GM23338 (cell line): ENCODE measurements at regions not wholly inside any gene's neighbourhood (a gene's known extent, or its start where the extent isn't known, plus 50 kb on each side); places are given as distances from the start of the nearest gene placed in this dataset.
A peak's percentile ranks its signal among the peaks of the same experiment; 100 is the strongest.

Source experiments
- ATAC-seq: fragments of 200-7000 bp; cut with Tn5 transposase; 3 replicates; pipeline ENCODE4 v1.9.1; 2020
- DNase-seq: peaks from one replicate; pipeline ENCODE4 v3.0.0-alpha.2; 2015; ENCODE audit warnings: low spot score
- H2AFZ ChIP-seq: fragments of 200-600 bp; sonication (generic); 2 replicates; pipeline ENCODE4 v1.8.0; 2016; ENCODE audit warnings: antibody characterized with exemption, mild to moderate bottlenecking, moderate library complexity
- H3F3A ChIP-seq: fragments of 200-600 bp; sonication (generic); replicated peaks from 2 replicates; pipeline ENCODE4 v1.8.0; 2017; ENCODE audit warnings: antibody characterized with exemption, mixed run types, low read depth
- H3K27ac ChIP-seq: fragments of 200-600 bp; sonication (generic); 2 replicates; pipeline ENCODE4 v1.6.1; 2016; ENCODE audit warnings: low read depth
- H3K27me3 ChIP-seq: fragments of 200-600 bp; sonication (generic); 2 replicates; pipeline ENCODE4 v1.8.0; 2016; ENCODE audit warnings: mild to moderate bottlenecking, mixed run types, moderate library complexity; ENCODE audit not compliant: insufficient read depth
- H3K36me3 ChIP-seq: fragments of 200-600 bp; sonication (generic); 2 replicates; pipeline ENCODE4 v1.8.0; 2016; ENCODE audit warnings: mild to moderate bottlenecking; ENCODE audit not compliant: insufficient read depth
- H3K4me1 ChIP-seq: fragments of 200-600 bp; sonication (generic); 2 replicates; pipeline ENCODE4 v1.8.0; 2016; ENCODE audit warnings: mild to moderate bottlenecking, moderate library complexity; ENCODE audit not compliant: insufficient read depth
- H3K4me2 ChIP-seq: fragments of 200-600 bp; sonication (generic); 2 replicates; pipeline ENCODE4 v1.7.1; 2017; ENCODE audit warnings: mixed run types
- H3K4me3 ChIP-seq: fragments of 200-600 bp; sonication (generic); 2 replicates; pipeline ENCODE4 v1.6.1; 2016; ENCODE audit warnings: mixed run types
- H3K79me2 ChIP-seq: fragments of 200-600 bp; sonication (generic); replicated peaks from 2 replicates; pipeline ENCODE4 v1.8.0; 2017; ENCODE audit warnings: mild to moderate bottlenecking; ENCODE audit not compliant: insufficient read depth
- H3K9me2 ChIP-seq: fragments of 200-600 bp; sonication (generic); 2 replicates; pipeline ENCODE4 v1.8.0; 2017; ENCODE audit not compliant: insufficient read depth
- H4K20me1 ChIP-seq: fragments of 200-600 bp; sonication (generic); replicated peaks from 2 replicates; pipeline ENCODE4 v1.8.0; 2017; ENCODE audit warnings: mild to moderate bottlenecking; ENCODE audit not compliant: insufficient read depth
- H3K27ac Mint-ChIP-seq: 2 replicates; pipeline ENCODE4 v1.8.0; 2020; ENCODE audit warnings: inconsistent platforms, mild to moderate bottlenecking, moderate library complexity, mixed read lengths
- H3K27me3 Mint-ChIP-seq: 3 replicates; pipeline ENCODE4 v1.8.0; 2022; ENCODE audit warnings: low read depth, mild to moderate bottlenecking, moderate library complexity, mixed read lengths, inconsistent platforms; ENCODE audit not compliant: insufficient read depth, poor library complexity
- H3K36me3 Mint-ChIP-seq: 3 replicates; pipeline ENCODE4 v1.8.0; 2021; ENCODE audit warnings: low read depth, mild to moderate bottlenecking, inconsistent platforms, moderate library complexity, mixed read lengths
- H3K4me1 Mint-ChIP-seq: 3 replicates; pipeline ENCODE4 v1.8.0; 2020; ENCODE audit warnings: mild to moderate bottlenecking, inconsistent platforms, mixed read lengths
- H3K4me3 Mint-ChIP-seq: 3 replicates; pipeline ENCODE4 v1.8.0; 2021; ENCODE audit warnings: moderate library complexity, mild to moderate bottlenecking, inconsistent platforms, mixed read lengths
- H3K9me3 Mint-ChIP-seq: 3 replicates; pipeline ENCODE4 v1.8.0; 2020; ENCODE audit warnings: moderate library complexity, mild to moderate bottlenecking, inconsistent platforms, mixed read lengths
- CREB1 ChIP-seq: fragments of 250-450 bp; sonication (Bioruptor Pico); IDR thresholded peaks from 2 replicates; pipeline ENCODE4 v1.5.0; 2020; ENCODE audit warnings: low read depth, mild to moderate bottlenecking, moderate library complexity
- CTCF ChIP-seq, 2 experiments: fragments of 200-600 bp in 1 of 2; sonication (generic) in 1 of 2; conservative IDR thresholded peaks; 2 replicates each; pipeline versions ENCODE4 v1.5.1 to v1.6.1; 2016 to 2017; ENCODE audit warnings: antibody characterized with exemption in 2 of 2, low read depth in 2 of 2, mild to moderate bottlenecking in 2 of 2, moderate library complexity in 1 of 2
- ETS1 ChIP-seq: IDR thresholded peaks from 2 replicates; pipeline ENCODE4 v1.6.1; 2016; ENCODE audit warnings: antibody characterized with exemption
- EZH2 ChIP-seq: fragments of 200-600 bp; sonication (generic); IDR thresholded peaks from one replicate; pipeline ENCODE4 v1.8.0; 2017; ENCODE audit warnings: antibody characterized with exemption, mild to moderate bottlenecking, low read depth; ENCODE audit not compliant: unreplicated experiment
- EZH2phosphoT487 ChIP-seq: fragments of 200-600 bp; sonication (generic); IDR thresholded peaks from one replicate; pipeline ENCODE4 v1.8.1; 2018; ENCODE audit warnings: antibody characterized with exemption; ENCODE audit not compliant: unreplicated experiment
- JUNB ChIP-seq: IDR thresholded peaks from one replicate; pipeline ENCODE4 v1.6.1; 2016; ENCODE audit warnings: antibody characterized with exemption; ENCODE audit not compliant: unreplicated experiment
- NANOG ChIP-seq: IDR thresholded peaks from 2 replicates; pipeline ENCODE4 v1.6.1; 2016; ENCODE audit warnings: antibody characterized with exemption, borderline replicate concordance
- POLR2AphosphoS5 ChIP-seq: IDR thresholded peaks from 2 replicates; pipeline ENCODE4 v1.6.1; 2016; ENCODE audit warnings: antibody characterized with exemption, low read depth
- REST ChIP-seq: IDR thresholded peaks from one replicate; pipeline ENCODE4 v1.6.1; 2018; ENCODE audit warnings: antibody characterized with exemption; ENCODE audit not compliant: unreplicated experiment
- STAT1 ChIP-seq: IDR thresholded peaks from one replicate; pipeline ENCODE4 v1.6.1; 2016; ENCODE audit warnings: antibody characterized with exemption; ENCODE audit not compliant: unreplicated experiment
- ZNF114 ChIP-seq: fragments of 250-450 bp; sonication (Bioruptor Pico); IDR thresholded peaks from 2 replicates; pipeline ENCODE4 v1.5.0; 2020; ENCODE audit warnings: mild to moderate bottlenecking, moderate library complexity
- ZNF331 ChIP-seq: fragments of 250-450 bp; sonication (Bioruptor Pico); IDR thresholded peaks from 2 replicates; pipeline ENCODE4 v1.5.0; 2020; ENCODE audit warnings: low read depth, mild to moderate bottlenecking, moderate library complexity
- ZNF462 ChIP-seq: fragments of 250-450 bp; sonication (Bioruptor Pico); IDR thresholded peaks from 2 replicates; pipeline ENCODE4 v1.5.0; 2020; ENCODE audit warnings: mild to moderate bottlenecking, moderate library complexity

GRCh38 chr2:172296267-172297046 lies 130.9 kb upstream of the ITGA6 start:
- peaks cover 32% of the 10 kb centered on the region for H3K4me1 Mint-ChIP-seq
- peaks cover 3% of the 10 kb centered on the region; the same call in 1 of the 3 replicates for H3K36me3 Mint-ChIP-seq
- no peak overlapping the region for H2AFZ ChIP-seq

More at GRCh38 chr2:172296267-172297046, 130.9 kb upstream of the ITGA6 start:
- Histone ChIP-seq H3F3A (no peaks in the 10 kb centered on the region), H3K79me2 (no peaks in the 10 kb centered on the region), H3K36me3 (no peaks in the 10 kb centered on the region), H3K27ac (no peak overlapping the region), H3K4me3 (peak overlapping the region; percentile 26; the same call in 1 of the 2 replicates), H3K27me3 (peaks cover 38% of the 10 kb centered on the region; the same call in 1 of the 2 replicates), H3K4me1 (peaks cover 34% of the 10 kb centered on the region), H3K9me2 (0 out of 2 replicates have a peak, but pooled peaks cover 5% of the 10 kb centered on the region), H4K20me1 (no peaks in the 10 kb centered on the region), H3K4me2 (peak overlapping the region; percentile 67)
- no peak for TF ChIP-seq REST
- TF ChIP-seq CTCF (conservative IDR thresholded peaks at IDR 0.05; ENCODE audit: low read depth in 2 of 2) = no peak
- TF ChIP-seq ETS1 = no peak
- no peak for TF ChIP-seq ZNF331
- TF ChIP-seq NANOG = no peak
- TF ChIP-seq POLR2AphosphoS5 = no peak; the same call in 1 of the 2 replicates
- no peak for TF ChIP-seq JUNB
- no peak for TF ChIP-seq ZNF114
- TF ChIP-seq EZH2phosphoT487 = no peak
- no peak for TF ChIP-seq STAT1
- TF ChIP-seq ZNF462 (CRISPR knock-in tag) = no peak
- TF ChIP-seq CREB1 (CRISPR knock-in tag) = no peak
- no peak for TF ChIP-seq EZH2
- Mint-ChIP-seq H3K27ac (no peak overlapping the region), H3K9me3 (peaks cover 7% of the 10 kb centered on the region; the same call in 2 of the 3 replicates), H3K27me3 (peaks cover 8% of the 10 kb centered on the region), H3K4me3 (no peak overlapping the region; the same call in 2 of the 3 replicates)
- ATAC-seq (peak; percentile 90), DNase-seq (peak; percentile 47)
